ENCODE measurements at regions not wholly inside any gene's neighbourhood (a gene's known extent, or its start where the extent isn't known, plus 50 kb on each side); places are given as distances from the start of the nearest gene placed in this dataset.

DNA sequence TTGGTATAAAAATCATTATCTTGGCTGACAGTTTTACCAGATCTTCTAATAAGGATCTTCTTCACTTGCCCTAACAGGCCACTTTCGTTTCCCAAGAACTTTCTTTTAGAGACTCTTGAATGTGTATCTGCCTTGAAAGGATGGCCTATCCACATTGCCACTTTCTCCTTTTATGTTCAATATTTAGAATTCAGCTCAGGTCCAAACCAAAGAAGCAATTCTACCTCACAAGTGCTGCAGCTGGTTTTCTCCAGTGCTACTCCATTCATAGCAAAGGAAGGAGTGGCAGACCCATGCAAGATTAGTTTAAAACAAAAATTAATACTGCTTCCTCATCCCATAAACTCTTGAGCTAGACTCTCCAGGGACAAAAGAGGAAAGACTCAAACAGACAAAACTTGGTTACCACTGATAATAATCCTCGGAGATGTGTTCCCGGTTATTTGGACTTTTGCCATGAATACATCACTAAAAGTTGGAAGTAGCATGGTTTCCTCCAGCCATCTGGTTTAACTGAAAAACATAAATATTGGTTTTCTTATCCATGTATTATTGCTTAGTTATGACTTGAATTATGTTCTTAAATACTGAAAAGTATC, 401.8 kb downstream of the PABPC4L start:
- FAIRE-seq = no peak
- Histone ChIP-seq H3K27me3 (ENCODE audit: insufficient read depth, low read length) (no peaks in the 10 kb centered on the region), H3K9me3 (ENCODE audit: insufficient read depth, low read depth, low read length) (no peaks in the 10 kb centered on the region), H3K4me3 (ENCODE audit: insufficient read depth, low read depth, low read length) (no peak overlapping the region), H4K20me1 (ENCODE audit: insufficient read depth, low read length) (no peaks in the 10 kb centered on the region), H2AFZ (ENCODE audit: low read depth, low read length) (no peak overlapping the region), H3K36me3 (ENCODE audit: insufficient read depth, low read length) (no peaks in the 10 kb centered on the region), H3K4me2 (ENCODE audit: low read length) (no peak overlapping the region), H3K79me2 (ENCODE audit: insufficient read depth, low read length) (no peaks in the 10 kb centered on the region), H3K9ac (ENCODE audit: low read length) (no peak overlapping the region), H3K27ac (ENCODE audit: low read depth, low read length) (no peak overlapping the region), H3K4me1 (ENCODE audit: insufficient read depth, low read length) (peaks cover 9% of the 10 kb centered on the region)
- DNase-seq (ENCODE audit: low read depth) = no peak
- H3K36me3 Mint-ChIP-seq (ENCODE audit: low read depth, unreplicated experiment) = no peaks in the 10 kb centered on the region
- no peaks in the 10 kb centered on the region for H3K27me3 Mint-ChIP-seq (ENCODE audit: low read depth, unreplicated experiment)
- H3K4me3 Mint-ChIP-seq (ENCODE audit: unreplicated experiment) = no peak overlapping the region
- no peak overlapping the region for H3K27ac Mint-ChIP-seq (ENCODE audit: unreplicated experiment)
- TF ChIP-seq EZH2 (IDR thresholded peaks at IDR 0.05; ENCODE audit: insufficient read depth, low read length) = no peak
- no peak for TF ChIP-seq CTCF (IDR thresholded peaks at IDR 0.05; ENCODE audit: insufficient read depth, low read depth, low read length)
- H3K9me3 Mint-ChIP-seq (ENCODE audit: unreplicated experiment) = no peaks in the 10 kb centered on the region
- peaks cover 3% of the 10 kb centered on the region for H3K4me1 Mint-ChIP-seq (ENCODE audit: low read depth, unreplicated experiment)

GRCh38 chr4:133777661-133778060, 423.9 kb downstream of the PABPC4L start:
- Histone ChIP-seq H3K36me3 (ENCODE audit: insufficient read depth, low read length) (no peaks in the 10 kb centered on the region), H4K20me1 (ENCODE audit: insufficient read depth, low read length) (no peaks in the 10 kb centered on the region), H2AFZ (ENCODE audit: low read depth, low read length) (no peak overlapping the region), H3K4me2 (ENCODE audit: low read length) (no peak overlapping the region), H3K79me2 (ENCODE audit: insufficient read depth, low read length) (no peaks in the 10 kb centered on the region), H3K9ac (ENCODE audit: low read length) (no peak overlapping the region), H3K4me3 (ENCODE audit: insufficient read depth, low read depth, low read length) (no peak overlapping the region), H3K9me3 (ENCODE audit: insufficient read depth, low read depth, low read length) (no peaks in the 10 kb centered on the region), H3K4me1 (ENCODE audit: insufficient read depth, low read length) (no peaks in the 10 kb centered on the region), H3K27me3 (ENCODE audit: insufficient read depth, low read length) (no peaks in the 10 kb centered on the region), H3K27ac (ENCODE audit: low read depth, low read length) (no peak overlapping the region)
- no peak overlapping the region for H3K27ac Mint-ChIP-seq (ENCODE audit: unreplicated experiment)
- no peak overlapping the region for H3K4me3 Mint-ChIP-seq (ENCODE audit: unreplicated experiment)
- H3K4me1 Mint-ChIP-seq (ENCODE audit: low read depth, unreplicated experiment) = no peaks in the 10 kb centered on the region
- no peaks in the 10 kb centered on the region for H3K36me3 Mint-ChIP-seq (ENCODE audit: low read depth, unreplicated experiment)
- no peak for FAIRE-seq
- H3K9me3 Mint-ChIP-seq (ENCODE audit: unreplicated experiment) = no peaks in the 10 kb centered on the region
- TF ChIP-seq EZH2 (IDR thresholded peaks at IDR 0.05; ENCODE audit: insufficient read depth, low read length) (no peak), CTCF (IDR thresholded peaks at IDR 0.05; ENCODE audit: insufficient read depth, low read depth, low read length) (no peak)
- DNase-seq (ENCODE audit: low read depth) = no peak
- no peaks in the 10 kb centered on the region for H3K27me3 Mint-ChIP-seq (ENCODE audit: low read depth, unreplicated experiment)

DNA sequence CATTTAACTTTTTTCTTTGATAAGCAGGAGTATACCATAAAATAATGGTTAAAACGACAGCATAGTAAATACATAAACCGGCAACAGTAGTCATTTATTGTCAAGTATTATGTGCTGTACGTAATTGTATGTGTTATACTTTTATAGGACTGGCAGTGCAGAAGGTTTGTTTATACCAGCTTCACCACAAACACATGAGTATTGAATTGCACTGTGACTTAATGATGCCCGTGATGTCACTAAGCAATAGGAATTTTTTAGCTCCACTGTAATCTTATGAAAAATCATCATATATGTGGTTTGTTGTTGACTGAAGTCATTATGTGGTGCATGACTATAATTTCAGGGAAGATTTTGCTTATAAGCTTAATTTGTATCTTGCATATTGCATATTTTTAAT, 424.6 kb downstream of the PABPC4L start:
- Histone ChIP-seq H4K20me1 (ENCODE audit: insufficient read depth, low read length) (no peaks in the 10 kb centered on the region), H3K9me3 (ENCODE audit: insufficient read depth, low read depth, low read length) (no peaks in the 10 kb centered on the region), H2AFZ (ENCODE audit: low read depth, low read length) (no peak overlapping the region), H3K27me3 (ENCODE audit: insufficient read depth, low read length) (no peaks in the 10 kb centered on the region), H3K4me1 (ENCODE audit: insufficient read depth, low read length) (no peaks in the 10 kb centered on the region), H3K27ac (ENCODE audit: low read depth, low read length) (no peak overlapping the region), H3K4me2 (ENCODE audit: low read length) (no peak overlapping the region), H3K4me3 (ENCODE audit: insufficient read depth, low read depth, low read length) (no peak overlapping the region), H3K36me3 (ENCODE audit: insufficient read depth, low read length) (no peaks in the 10 kb centered on the region), H3K9ac (ENCODE audit: low read length) (no peak overlapping the region), H3K79me2 (ENCODE audit: insufficient read depth, low read length) (no peaks in the 10 kb centered on the region)
- H3K27me3 Mint-ChIP-seq (ENCODE audit: low read depth, unreplicated experiment) = no peaks in the 10 kb centered on the region
- H3K4me3 Mint-ChIP-seq (ENCODE audit: unreplicated experiment) = no peak overlapping the region
- no peak for FAIRE-seq
- H3K36me3 Mint-ChIP-seq (ENCODE audit: low read depth, unreplicated experiment) = no peaks in the 10 kb centered on the region
- no peak overlapping the region for H3K27ac Mint-ChIP-seq (ENCODE audit: unreplicated experiment)
- H3K9me3 Mint-ChIP-seq (ENCODE audit: unreplicated experiment) = no peaks in the 10 kb centered on the region
- no peaks in the 10 kb centered on the region for H3K4me1 Mint-ChIP-seq (ENCODE audit: low read depth, unreplicated experiment)
- TF ChIP-seq EZH2 (IDR thresholded peaks at IDR 0.05; ENCODE audit: insufficient read depth, low read length) (no peak), CTCF (IDR thresholded peaks at IDR 0.05; ENCODE audit: insufficient read depth, low read depth, low read length) (no peak)
- no peak for DNase-seq (ENCODE audit: low read depth)
